ENCODE measurements at regions not wholly inside any gene's neighbourhood (a gene's known extent, or its start where the extent isn't known, plus 50 kb on each side); places are given as distances from the start of the nearest gene placed in this dataset.

DNA sequence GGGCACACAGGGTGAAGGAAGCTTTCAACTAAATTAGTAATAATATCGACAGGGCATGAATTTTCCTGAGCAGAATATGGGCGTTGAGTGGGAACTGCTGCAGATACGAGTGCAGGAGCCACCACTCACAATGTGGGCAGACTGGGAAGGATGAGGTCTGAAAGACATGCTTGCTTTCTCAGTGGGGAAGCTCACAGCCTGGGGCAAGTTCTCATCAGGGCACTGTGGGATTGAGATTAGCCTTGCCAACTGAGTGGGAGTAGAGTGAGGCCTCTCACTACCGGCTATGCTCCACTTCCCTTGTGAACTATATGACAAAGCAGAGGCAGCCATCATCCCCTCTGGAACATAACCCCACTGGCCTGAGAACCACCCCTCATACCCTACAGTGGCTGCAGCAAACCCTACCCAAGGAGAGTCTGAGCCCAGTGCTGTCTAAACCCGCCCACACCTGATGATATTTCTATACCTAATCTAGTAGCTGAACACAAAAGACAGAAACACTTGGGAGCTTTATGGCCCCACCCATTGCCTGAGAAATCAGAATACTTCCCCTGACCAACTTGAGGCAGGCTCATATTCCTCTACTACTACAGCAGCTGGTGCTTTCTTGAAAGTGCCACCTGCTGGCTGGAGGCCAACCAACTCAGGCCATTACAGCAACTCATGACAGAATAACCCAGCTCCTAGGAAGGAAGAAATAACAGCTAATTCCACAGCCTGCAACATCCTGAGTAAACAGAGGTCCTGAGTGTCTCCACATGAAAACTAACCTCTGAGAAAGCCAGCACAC, 173.7 kb upstream of the SPEF2 start:
- TF ChIP-seq EZH2 (IDR thresholded peaks at IDR 0.05; ENCODE audit: borderline replicate concordance, low read depth, low read length) (no peak), MAFF (IDR thresholded peaks at IDR 0.05; ENCODE audit: low read length) (no peak), CTCF (IDR thresholded peaks at IDR 0.05 in 2 of 3, conservative IDR thresholded peaks at IDR 0.05 in 1 of 3; ENCODE audit: insufficient read depth in 2 of 3, low read depth in 1 of 3, low read length in 3 of 3) (no peak), SMC3 (conservative IDR thresholded peaks at IDR 0.05; ENCODE audit: insufficient read depth, low read depth, low read length) (no peak), MEF2A (IDR thresholded peaks at IDR 0.05; ENCODE audit: control insufficient read depth, low read depth, low read length) (no peak), EHMT2 (IDR thresholded peaks at IDR 0.05) (no peak), TAF1 (IDR thresholded peaks at IDR 0.05; ENCODE audit: control insufficient read depth, extremely low read depth, insufficient read depth, low read length, severe bottlenecking) (no peak), JUND (IDR thresholded peaks at IDR 0.05; ENCODE audit: borderline replicate concordance, low read depth, low read length) (no peak), JUND (tag; IDR thresholded peaks at IDR 0.05; ENCODE audit: borderline replicate concordance, low read depth, low read length) (no peak)
